Activated CD8-positive, alpha-beta memory T cell treated with anti-CD3 and anti-CD28 coated beads for 1 hour (primary cell): ENCODE measurements at regions not wholly inside any gene's neighbourhood (a gene's known extent, or its start where the extent isn't known, plus 50 kb on each side); places are given as distances from the start of the nearest gene placed in this dataset.
"Not testable (repeated sequence)": the region's sequence is repeated elsewhere in the genome, so short reads cannot be mapped to it uniquely, and the experiment has no call there.

Experiments used
- DNase-seq, 2 donors: peaks; one replicate each; pipeline ENCODE4 v3.0.0-alpha.2; 2020; ENCODE audit warnings: low read depth in 1 of 2; ENCODE audit errors: extremely low read depth in 1 of 2

DNA sequence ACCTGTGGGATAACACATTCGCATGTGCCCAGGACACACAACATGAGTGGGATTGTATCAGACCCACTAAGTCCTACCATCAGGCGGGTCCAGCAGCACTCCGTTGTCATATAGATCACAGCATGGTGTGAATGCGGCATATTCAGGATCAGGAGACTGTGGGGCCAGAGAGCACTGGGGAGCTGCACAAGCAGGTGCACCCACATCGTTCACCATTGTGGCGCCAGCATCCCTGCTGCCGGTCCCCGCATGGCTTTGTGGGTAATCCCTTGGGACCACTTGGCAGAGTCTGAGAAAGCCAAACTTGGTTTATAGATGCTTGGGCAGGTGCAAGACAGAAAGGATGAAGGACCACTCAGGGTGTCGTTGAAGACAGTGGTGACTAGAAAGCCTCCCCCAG is 201.6 kb upstream of the B3GAT1 start:
- no peak for DNase-seq

DNA sequence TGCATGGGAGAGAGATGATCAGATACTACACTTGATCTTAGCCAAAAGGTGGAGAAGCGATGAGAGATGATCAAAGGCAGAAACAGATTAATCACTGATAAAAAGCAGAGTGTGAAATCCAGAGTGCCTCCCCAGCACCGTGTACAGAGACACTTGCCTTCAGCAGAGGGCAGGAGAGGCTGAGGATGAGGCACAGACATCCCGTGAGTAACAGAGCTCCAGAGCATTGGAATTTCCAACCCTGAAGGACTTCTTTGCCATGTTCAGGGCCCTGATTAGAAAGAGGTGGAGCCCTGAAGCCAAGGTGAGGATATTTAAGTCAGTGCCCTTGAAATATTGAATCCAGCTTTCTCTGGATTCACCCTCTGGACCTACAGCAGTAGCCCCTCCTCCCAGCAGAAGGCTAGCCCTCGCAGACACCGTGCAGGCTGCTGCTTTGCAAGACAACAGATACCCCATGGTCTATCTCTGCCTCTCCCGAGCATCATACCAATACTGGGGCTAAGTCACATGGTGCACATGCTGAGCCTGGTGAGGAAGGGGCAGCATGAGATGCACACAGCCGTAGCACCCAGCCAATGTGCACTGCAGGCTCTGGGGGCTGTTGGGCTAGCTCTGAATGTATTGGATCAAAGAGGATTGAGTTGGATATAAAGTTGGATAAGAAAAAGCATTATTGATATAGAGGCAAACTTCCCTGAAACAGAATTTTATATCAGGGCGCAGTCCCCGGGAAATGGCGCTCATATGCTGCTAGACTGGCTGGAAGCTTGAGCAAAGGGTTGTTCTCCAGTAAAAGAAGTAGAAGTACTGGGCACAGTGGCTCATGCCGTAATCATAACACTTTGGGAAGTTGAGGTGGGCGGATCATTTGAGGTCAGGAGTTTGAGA is 200.3 kb upstream of the B3GAT1 start:
- DNase-seq = no peak

DNA sequence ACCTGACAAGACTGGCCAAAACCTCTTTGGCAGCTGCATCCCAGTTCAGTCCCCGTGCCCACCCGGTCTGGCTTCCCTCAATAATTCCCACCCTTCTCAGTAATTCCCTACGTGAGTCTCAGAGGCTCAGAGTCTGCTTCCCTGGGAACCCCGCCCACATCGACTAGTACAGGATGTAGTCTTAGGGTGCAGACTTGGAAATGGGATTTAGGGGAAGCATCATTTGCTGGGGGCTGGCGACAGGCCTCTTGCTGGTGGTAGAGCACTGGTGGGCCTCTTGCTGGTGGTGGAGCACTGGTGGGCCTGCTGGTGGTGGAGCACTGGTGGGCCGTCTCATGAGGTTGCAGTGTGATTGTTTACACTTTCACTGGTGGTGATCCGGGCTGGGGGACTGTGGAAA is 199.5 kb upstream of the B3GAT1 start:
- DNase-seq = no peak

DNA sequence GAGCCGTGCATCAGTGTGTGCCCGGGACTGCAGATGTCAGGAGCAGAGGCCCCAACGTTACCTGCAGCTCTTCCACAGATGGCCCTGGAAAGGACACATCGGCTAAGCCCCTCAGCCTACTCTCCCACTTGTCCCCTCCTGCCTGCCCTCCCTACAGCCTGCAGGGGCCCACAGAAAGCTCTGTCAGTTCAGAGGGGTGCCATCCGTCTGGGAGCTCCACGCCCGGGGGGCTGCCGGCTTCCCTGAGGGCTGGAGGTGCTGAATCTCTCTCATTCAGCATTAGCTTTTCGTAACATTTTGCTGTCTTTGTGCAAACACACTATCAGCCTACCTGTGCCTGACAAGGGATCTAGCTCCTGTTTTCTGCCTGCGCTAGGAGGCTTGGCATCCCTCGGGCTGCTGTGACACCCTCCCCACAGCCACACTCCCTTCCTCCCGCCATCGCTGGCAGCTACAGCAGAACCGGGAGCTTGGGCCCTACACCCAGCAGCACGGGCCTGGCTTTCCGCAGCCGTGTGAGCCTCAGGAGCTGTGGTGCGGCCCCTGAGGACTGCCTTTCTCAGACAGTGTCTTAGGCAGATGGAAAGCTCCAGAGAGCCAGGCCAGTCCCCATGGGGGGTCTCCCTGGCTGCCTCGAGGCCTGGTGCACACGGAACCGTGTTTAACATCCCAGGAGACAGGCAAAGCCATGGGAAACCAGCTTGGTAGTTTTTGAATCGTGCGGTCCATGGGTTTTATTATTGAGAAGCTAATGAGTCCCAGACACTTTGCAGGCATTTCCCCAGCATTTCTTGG is 198.3 kb upstream of the B3GAT1 start:
- DNase-seq = no peak

DNA sequence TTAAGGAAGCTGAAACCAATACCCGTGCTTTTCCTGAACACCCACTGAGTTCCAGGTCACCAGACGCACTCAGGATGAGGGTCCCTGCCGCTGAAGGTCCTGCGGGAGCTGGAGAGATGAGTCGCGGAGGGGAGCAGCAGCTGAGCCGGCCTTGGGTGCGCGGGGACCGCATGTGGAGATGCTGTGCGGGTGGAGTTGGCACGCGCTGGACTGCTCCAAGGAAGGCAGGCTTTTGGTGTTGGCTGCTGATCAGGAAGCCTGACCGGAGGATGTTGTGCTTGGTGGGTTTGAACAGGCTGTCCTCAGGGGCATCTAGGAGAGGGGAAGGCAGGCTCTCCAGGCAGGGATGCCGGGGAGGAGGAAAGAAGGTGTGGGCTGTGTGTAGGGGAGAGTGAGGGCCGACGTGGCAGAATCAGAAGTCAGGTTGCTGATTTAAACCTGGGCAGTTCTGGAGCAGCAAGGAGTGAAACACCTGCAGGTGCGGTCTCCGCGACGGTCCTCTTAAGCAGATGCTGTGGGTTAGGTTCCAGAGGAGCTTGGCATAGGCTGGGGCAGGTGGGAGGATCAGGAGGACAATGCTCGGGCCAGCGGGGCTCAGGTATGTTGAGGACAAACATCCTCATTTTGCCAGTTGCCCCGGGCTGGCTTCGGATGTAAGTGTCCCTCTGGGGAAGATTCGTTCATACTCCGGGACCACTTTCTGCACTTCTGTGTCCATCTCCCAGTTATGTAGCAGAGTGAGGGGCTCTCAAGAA is 197.5 kb upstream of the B3GAT1 start:
- no peak for DNase-seq

DNA sequence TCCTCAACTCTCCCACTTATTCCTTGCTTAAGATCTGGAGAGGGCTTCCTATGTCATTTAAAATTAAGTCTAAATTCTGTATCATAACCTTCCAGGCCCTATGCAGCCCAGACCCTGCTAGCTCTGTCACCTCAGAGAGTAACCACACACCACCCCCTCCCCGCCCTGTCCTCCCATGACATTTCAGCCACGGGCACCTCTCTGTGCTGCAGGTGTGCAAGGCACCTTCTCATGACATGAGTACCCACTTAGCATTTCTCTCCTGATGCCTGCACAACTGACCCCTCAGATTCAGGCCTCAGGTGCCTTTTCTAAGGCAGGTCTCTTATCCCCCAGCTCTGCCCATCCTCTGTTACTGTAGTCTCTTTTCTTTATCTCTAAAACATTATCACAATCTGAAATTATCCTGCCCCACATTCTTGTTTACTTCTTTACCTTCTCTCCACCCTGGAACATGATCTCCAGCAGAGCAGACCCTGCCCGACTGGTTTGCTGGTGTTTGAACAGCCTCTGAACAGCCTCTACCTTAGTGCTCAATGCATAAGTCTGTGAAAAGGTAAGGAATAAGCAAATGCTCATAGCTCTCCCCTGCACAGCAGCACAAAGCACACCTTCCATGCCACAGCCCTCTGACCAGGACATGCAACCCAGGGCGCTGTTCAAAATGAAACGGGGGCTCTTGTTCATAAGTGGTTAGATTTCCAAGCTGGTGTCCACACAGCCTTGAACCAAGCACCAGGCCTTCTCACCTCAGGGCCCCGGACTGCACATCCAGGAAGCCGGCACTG is 196.1 kb upstream of the B3GAT1 start:
- DNase-seq = no peak

DNA sequence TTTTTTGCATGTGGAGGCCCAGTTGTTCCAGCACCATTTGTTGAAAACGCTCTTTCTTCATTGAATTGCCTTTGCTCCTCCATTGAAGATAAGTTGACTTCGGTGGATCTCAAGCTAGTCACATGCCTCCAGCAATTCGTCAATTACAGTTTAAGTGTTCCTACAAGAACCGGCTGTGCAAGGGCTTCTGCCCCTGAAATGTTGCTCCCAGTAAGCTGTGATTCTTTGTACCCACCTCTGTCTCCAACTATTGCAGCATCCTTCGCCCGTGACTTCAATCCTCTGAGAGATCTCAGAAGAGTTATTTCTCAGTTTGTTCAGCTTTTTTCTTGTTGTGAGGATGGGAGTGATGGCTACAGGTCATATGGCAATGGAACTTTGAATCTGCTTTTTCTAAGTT is 194.2 kb upstream of the B3GAT1 start:
- DNase-seq = no peak

DNA sequence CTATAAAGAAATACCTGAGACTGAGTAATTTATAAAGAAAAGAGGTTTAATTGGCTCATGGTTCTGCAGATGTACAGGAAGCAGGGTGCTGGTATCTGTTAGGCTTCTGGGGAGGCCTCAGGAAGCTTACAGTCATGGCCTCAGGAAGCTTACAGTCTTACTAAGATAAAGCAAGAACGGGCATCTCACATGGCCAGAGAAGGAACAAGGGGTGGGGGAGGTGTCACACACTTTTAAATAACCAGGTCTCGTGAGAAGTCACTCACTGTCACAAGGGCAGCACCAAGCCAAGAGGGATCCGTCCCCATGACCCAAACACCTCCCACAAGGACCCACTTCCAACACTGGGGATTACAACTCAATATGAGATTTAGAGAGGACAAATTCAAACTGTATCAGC is 192.8 kb upstream of the B3GAT1 start:
- no peak for DNase-seq

DNA sequence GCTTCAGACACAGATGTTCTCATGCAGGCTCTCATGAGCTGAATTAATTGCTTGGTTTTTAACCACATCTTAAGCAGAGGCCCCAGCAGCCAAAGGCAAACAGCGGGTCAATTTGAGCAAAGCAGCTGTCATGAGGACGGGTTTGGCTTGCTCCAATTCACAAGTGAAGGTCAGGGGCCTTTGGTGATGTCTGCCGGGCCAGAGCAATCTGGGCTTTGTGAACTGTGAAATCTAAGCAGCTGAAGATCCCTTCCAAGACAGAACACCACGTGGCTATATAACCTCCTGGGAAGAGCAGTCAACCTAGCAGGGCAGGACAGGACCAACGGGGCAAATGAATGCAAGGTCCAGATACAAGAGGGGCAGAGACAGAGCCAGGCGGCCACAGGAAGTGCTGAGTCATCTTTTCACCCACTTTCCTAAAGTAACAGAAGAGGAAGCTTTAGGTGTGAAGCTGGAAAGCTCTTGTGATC is 187.3 kb upstream of the B3GAT1 start:
- DNase-seq = no peak

DNA sequence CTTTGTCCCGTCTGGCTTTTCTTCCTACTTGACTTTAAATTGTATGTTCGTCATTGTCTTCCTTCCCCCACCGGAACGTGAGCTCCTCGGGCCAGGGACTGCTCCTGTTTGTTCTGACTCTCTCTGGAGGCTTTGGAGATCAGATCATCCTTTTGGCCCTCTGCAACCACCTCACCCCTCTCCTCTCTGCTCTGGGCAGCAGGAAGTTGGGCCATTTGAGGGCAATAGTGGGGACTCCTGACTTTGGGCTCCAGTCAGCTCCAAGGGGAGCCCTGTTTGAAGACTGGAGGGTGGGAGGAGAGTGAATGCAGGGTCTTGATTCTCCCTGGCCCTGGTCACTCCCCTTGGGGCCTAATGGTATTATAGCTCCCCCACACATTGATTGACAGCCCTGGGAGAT is 186.3 kb upstream of the B3GAT1 start:
- no peak for DNase-seq

DNA sequence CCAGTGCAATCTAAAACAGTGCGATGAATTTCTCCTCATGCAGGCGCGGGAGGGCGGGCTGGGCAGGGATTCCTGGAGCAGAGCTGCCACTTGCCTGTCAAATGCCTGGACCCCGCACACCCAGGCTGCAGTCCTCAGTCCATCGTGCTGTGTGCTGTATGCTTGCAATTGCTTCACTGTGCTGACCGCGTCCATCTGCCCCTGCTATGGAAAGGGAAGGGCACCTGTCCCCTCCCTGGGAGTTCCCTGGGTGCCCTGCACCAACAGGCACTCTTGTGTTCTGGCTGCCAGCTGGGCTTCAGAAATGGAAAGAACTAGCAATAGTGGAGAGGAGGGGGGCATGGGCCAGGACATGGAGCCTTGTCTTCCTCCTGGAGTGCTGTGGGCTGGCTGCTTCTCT is 185.4 kb upstream of the B3GAT1 start:
- no peak for DNase-seq

DNA sequence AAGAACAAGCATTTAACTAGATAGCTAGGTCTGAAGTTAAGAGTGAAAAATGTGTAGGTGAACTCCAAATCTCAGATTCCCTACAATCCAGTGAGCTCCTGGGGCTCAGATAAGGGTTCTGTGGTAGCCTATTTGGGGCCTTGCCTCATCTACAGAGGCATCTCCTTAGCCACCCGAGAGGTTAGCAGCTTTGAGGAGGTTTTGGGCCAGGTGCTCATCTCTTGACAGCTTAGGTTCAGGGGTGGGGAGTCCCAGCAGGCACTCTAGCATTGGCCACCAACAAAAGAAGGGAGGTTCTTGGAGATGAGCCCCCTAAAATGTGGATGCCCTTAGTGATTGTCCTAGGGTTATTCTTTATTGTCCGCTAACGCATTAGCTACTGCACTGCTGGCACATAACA is 184.4 kb upstream of the B3GAT1 start:
- no peak for DNase-seq

DNA sequence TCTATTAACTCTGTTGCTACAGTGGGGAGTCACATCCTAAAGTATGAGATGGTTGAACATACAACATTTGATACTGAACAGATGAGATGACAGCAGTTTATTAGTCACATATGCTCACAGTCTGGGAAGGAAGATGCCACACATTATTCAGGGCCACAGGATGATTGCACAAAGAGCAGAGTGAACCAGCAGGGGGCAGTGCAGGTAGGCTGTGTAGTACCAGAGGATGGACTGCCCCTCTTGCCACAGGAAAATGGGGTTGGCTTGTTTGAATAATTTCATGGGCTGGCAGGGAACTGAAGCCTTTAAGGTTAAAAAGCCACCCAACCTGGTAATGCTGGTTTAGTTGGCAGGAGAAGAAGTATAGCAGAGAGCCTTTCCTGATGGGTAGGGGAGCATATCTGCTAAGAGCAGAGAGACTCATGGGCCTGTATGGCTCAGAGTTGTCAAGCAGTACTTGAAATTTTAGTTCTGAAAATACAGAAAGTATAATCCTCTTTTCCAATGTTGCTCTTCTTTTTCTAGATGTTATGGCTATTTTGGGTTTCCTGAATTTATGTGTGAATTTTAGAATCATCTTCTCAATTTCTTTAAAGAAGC is 180.4 kb upstream of the B3GAT1 start:
- DNase-seq = peak; percentile 9 to 10

DNA sequence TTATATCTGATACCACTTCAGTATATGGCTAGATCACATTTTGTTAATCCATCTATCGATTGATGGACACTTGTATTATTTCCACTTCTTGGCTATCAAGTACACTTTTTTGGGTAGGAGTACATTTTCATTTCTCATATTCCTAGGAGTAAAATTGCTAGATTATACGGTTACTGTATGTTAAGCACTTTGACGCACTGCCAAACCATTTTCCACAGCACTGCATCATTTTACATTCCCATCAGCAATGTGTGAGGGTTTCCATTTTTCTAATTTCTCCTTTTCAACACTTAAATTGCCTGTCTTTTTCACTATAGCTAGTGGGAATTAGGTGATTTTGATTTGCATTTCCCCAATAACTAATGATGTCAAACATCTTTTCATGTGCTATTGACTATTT is 179.3 kb upstream of the B3GAT1 start:
- DNase-seq = no peak

DNA sequence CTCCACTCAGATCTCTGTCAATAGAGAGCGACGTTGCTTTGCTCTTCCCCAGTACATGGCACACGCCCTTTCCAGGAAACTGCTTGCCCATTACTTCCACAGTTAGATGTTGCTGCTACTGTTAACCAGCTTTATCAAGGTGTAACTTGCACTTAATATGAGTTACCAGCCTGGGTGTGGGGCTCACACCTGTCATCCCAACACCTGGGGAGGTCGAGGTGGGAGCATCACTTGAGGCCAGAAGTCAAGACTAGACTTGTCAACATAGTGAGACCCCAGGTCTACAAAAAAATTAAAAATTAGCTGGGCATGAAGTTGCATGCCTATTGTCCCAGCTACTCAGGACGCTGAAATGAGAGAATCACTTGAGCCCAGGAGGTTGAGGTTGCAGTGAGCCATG is 177.1 kb upstream of the B3GAT1 start:
- DNase-seq = no peak

DNA sequence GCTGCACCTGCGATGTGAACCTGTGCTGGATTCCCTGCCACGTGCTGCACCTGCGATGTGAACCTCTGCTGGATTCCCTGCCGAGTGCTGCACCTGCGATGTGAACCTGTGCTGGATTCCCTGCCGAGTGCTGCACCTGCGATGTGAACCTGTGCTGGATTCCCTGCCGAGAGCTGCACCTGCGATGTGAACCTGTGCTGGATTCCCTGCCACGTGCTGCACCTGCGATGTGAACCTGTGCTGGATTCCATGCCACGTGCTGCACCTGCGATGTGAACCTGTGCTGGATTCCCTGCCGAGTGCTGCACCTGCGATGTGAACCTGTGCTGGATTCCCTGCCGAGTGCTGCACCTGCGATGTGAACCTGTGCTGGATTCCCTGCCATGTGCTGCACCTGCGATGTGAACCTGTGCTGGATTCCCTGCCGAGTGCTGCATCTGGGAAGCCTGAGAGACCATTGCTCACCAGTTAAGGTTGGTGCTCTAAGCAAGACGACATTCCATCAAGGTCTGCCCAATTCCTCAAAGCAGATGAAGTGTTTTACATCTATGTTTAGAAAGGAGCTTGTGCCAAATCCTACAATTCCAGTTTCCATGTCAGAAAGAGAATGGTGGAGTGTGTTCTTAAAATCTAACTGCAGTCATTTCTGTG is 176.5 kb upstream of the B3GAT1 start:
- DNase-seq = not testable (repeated sequence)

DNA sequence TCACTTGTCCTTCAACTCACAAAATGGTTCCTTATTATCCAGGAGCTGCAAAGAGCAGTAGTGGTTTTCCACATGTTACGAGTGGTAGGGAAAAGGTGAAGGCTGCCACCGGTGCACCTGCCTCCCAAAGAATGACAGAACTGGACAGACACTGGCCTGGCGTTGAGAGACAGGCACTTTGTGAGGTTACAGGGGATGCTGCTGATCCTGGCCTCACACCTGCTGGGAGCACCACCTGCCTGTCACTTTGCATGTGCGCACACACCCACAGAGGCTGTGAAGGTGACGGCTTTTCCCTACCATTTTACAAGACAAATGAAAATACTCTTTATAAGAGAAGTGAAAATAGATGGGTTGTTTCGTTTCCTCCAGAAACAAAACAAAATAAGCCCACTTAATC is 175.3 kb upstream of the B3GAT1 start:
- no peak for DNase-seq

DNA sequence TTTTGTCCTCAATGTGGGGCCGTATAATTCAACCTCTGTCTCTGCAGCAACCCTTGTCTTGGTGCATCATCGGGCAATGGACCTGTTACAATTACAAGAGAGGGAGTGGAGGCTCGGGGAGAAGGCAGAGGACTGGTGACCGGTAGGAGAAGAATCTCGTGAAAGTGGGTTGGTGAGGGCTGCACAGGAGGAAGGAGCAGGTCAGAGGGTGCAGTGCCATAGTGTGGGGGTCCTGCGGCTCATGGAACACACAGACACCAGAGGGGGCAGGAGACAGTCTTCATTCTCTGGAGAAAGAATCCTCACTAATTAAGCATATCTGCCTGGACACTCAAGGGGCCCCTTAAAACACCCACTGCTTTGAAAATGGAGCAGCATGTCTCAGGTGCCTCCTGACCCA is 174.7 kb upstream of the B3GAT1 start:
- no peak for DNase-seq
